Stimulated activated CD4-positive, alpha-beta T cell treated with anti-CD3 and anti-CD28 coated beads, Interleukin-12 subunit alpha, Interleukin-12 subunit beta, amount 100 ng/mL, for 48 hours (primary cell): ENCODE measurements at regions not wholly inside any gene's neighbourhood (a gene's known extent, or its start where the extent isn't known, plus 50 kb on each side); places are given as distances from the start of the nearest gene placed in this dataset.
"Not testable (repeated sequence)": the region's sequence is repeated elsewhere in the genome, so short reads cannot be mapped to it uniquely, and the experiment has no call there.

Experiments used
- DNase-seq, 3 donors: peaks; one replicate each; pipeline ENCODE4 v3.0.0-alpha.2; 2020; ENCODE audit warnings: low read depth in 2 of 3, low spot score in 1 of 3

DNA sequence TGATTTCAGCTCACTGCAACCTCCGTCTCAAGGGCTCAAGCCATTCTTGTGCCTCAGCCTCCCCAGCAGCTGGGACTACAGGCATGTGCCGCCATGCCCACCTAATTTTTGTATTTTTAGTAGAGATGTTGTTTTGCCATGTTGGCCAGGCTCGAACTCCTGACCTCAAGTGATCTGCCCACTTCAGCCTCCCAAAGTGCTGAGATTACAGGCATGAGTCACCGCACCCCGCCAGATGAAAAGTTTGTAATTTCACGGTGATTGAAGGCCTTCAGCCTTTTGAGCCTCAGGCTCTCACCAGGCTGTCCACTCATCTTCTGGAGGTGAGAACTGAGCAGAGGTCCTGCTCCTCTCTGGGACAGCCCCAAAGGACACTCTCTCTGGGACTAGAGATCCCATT, 103.2 kb downstream of the HIF1AN start:
- DNase-seq: not testable (repeated sequence)

DNA sequence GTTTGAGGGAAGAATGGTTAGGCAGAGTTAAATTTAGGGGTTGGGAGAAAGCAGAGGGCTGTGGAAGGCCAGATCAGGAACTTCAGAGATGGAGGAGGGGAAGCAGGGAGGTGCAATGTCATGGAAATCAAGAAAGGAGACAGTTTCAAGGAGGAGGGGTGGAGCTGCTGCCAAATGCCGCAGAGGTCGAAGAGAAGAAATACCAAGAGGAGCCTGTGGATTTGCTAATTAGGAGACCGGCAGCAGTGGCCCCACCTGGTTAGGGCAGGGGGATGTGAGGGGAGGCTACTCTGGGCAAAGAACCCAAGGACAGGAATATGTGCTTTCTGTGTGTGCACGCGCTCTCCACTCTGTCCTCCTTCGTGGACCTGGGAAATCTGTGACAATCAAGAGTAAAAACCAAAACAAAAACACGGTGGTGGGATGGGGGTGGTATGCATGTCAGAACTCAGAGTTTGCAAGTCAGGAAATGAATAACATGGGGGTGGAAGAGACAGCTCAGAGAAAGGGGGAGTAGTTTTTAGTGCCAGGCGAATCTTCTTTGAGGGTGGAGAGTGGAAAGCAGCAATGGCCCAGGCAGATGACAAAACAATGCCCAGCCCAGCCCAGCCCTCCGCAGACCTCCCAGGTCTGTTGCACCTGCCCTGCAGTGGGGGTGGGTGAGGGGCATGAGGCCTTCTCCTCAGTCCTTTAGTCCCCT, 102.9 kb upstream of the PAX2 start:
- no peak for DNase-seq

DNA sequence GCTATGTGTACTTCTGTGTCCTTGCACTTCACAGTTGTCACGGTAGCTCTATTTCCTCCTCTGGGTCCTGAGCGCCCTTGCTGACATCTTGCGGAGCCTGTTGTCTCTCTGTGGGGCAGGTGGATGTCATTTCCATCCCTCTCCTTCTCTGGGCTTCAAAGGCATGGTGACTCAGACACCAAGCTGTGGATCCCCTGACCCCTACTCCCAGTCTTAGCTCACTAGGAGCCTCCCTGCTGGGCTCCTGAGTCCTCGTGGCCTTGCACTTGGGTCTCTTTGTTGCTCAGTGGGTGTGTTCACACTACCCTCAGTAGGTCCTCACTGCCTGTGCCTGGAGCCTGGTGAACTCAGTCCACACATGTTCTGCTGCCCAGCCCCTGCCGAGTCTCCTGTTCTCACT, 100.3 kb upstream of the PAX2 start:
- no peak for DNase-seq

DNA sequence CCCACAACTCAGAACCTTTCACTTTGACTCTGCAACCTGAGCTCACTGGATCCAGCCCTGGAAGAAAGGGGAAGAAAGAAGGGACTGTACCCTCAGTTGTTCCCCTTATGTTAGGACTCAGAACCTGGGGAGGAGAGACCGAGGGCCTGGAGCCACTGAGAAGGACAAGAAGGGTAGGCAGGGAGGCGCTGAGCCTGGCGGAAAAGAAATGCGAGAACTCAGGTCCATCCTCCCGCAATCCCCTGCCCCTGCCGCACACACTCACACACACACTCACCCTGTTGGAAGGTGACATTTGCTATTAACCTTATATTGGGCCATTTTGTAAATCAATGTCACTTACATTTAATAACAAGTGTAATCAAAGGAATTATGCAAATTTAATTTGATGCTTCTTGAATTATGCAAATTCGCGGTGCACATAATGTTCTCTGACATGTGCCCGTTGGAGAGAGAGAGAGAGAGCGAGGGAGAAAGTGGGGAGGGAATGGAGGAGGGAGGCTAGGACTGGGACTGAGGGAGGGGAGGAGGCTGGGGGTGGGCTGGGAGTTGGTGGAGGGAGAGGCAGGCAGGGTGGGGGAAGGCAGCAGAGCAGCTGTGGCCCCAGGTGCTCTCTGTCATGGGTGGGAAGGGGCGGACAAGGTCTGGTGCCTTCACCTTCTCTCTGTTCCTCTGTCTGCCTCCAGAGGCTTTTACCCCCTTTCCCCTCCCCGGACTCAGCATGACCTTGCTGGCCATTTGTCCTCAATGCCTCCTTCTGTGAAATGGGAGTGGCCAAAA, 99.6 kb upstream of the PAX2 start:
- DNase-seq: no peak

DNA sequence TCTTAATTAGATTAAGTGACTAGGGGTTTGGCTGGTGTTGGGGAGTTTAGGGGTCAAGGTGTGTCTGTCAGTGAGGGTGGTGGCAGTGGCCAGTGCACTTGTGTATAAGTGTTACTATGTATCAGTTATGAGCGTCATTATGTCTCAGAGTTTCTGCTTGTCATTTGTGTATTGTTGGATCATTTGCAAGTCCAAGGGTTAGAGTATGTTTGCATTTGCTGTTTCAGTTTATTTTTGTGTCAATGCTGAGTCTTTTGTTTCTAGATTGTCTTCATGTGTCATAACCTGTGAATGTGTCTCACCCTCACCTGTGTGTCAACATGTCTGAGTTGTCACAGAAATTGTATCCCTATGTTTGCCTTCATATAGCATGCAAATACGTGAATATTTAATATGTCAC, 97.5 kb upstream of the PAX2 start:
- no peak for DNase-seq

DNA sequence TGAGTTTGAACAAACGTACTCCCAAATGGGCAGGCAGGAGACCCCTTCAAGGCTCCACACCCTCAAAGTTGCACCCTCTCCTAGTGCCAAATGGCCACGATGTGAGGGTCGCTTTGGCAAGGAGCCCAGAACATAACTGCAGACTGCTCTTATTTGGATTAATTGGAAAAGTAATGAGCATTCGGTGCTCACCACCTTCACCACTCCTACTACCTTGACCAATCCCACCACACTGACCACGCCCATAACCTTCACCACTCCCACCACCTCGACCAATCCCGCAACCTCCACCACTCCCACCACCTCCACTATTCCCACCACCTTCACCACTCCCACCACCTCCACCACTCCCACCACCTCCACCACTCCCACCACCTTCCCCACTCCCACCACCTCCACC, 94.7 kb upstream of the PAX2 start:
- DNase-seq: no peak

DNA sequence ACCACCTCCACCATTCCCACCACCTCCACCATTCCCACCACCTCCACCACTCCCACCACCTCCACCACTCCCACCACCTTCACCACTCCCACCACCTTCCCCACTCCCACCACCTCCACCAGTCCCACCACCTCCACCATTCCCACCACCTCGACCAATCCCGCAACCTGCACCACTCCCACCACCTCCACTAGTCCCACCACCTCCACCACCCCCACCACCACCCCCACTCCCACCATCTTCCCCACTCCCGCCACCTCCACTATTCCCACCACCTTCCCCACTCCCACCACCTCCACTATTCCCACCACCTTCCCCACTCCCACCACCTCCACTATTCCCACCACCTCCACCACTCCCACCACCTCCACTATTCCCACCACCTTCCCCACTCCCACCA, 94.3 kb upstream of the PAX2 start:
- not testable (repeated sequence) for DNase-seq

DNA sequence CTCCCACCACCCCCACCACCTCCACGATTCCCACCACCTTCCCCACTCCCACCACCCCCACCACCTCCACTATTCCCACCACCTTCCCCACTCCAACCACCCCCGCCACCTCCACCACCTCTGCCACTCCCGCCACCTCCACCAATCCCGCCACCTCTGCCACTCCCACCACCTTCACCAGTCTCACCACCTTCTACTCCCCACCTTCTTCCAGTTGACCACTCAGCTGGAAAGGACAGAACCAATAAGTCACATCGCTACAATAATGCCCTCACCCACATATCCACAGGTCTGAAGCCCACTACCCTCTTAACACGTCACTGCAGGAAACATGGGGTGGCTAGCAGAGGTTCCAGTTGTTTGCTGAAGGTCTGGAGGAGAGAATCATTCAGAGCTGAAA, 93.5 kb upstream of the PAX2 start:
- no peak for DNase-seq

DNA sequence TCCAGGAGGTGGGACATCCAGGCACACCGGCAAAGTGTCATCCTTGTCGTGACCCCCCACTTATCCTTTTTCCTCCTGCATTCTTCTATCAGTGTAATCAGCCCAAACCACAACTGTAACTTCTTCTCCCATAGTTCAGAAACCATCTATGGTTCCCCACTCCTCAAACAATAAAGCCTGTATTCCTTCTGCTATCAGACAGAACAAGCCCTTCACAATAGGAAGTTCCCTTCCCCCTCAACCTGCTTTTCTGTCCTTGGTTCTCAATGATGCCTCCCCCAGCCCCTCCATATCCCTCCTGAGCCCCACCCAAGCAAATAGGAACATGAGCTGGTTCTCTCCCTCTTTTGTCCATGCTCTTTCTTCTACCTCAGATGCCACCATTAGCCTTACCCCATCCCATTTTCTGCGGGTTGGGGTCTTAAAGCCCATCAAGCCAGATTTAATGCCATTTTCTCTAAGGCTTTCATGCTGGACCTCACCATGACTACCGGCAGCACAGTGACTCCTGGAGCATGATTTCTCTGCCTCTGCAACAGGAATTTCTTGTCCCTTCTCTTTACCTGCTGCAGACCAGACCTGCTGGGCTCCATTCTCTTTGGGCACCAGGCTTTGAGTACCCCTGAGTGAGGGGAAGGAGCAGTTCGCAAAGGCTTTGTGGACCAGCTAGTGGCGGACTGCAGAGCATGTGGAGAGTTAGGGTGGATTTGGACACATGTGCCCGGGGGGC, 92.8 kb upstream of the PAX2 start:
- DNase-seq: no peak

DNA sequence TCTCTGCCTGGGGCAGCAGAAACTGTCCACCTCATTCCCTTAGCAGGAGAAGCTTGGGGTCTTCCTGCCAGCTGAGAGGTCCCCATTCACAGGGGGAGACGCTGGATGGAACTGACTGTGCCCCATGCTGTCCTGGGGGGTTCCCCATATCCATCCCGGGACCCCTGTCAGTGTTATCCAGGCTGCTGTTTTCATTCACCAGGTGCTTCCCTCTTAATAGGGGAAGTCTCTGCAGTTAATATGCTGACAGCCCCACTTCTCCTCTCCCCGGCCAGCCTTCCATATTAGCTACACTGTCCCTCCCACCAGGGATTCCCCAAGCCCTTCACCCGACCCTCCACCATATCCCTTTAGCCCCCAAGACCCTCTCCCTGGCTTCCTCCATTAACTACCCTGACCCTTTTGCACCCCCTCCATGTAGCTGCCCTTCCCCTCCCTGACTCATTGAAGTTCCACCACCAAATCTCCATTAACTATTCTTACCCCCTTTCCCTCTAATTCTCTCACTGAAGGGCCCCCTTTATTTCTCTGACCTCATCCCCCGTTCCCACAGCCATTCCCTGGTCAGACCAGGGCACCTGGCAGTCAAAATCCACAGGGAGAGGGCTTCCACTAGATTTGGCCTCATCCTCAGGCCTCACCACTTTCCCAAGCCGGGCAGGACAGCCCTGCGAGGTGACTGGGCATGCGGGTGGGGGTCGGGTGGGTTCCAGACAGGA, 92.0 kb upstream of the PAX2 start:
- DNase-seq: no peak

DNA sequence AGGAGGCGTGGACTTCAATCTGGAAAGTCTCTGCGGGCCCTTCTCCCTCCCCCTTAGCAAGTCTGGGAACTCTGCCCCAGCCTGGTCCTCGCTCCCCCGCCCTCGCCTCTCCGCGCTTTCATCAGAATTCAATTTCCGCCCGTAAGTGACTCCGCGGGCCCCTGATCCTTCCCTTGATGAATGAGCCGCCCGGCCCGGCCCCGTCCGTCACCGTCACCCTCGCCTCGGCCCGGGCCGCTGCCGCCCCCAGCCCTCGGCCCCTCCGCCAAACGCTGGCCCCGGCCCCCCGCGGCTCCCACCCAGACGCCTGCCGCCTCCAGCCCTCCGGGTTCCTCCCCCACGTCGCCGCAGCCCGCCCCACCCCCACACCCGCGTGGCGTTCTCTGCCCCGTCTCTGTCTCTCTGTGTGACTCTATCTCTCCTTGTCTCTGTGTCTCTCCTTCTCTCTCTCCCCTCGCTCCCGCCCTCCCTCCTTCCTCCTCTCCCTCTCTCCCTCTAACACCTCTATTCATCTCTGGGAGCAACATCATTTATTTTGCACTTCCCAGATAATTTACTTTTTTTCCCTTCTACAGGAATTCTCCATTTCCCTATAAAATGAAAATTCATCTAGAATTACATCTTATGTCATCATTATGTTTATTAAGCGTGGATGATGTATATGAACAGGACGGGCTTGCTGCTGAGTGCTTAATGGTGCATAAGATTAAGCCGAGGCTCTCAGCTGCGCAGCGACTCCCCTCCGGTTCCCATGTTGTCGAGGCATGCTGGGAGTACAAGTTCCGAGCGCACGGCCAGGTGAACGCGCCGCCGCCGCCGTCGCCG, 91.2 kb upstream of the PAX2 start:
- peak; percentile 15 to 24 (median 19) for DNase-seq

DNA sequence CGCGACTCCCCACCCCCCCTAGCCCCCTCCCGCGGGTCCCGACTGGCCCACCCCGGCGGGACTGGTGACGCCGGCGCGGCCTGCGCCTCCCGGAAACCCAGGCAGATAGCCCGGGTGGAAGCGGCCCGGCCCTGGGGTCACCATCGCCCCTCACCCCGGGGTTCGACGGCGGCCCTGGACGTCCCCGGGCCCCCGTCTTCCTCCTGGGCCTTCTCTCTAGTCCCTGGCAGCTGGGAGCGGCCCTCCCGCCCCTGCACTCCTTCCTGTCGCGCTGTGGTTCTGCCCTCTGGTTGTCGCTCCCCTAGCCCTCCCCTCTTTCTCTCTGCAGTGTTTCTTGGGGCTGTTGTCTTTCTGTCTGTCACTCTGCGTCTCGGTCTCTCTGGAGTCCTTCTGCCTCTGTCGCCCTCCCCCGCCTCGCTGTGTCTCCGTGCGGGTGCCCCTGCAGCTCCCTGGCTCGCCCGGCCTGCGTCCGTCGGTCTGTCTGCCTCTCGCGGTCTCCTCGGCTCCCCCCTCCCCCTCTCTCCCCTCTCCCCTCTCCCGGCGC, 90.5 kb upstream of the PAX2 start:
- DNase-seq: no peak

DNA sequence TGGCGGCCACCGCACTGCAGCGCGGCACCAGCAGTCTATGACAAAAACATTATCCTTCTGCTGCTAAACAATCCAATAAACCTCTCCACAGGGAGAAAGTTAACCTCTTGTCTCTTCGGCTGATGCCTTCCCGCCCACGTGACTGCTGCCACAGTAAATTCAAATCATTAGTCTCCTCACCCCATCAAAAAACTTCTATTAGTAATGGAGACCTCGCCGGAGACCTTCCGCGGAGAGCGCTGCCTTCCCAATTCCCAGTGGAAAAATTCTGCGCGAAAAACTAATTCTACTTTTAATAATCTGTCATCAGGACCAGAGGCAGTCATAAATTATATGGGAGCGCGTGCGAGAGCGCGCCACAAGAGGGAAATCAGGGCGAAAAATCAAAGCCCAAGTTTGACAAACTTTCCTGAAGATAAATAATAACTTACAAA, 90.0 kb upstream of the PAX2 start:
- no peak for DNase-seq

DNA sequence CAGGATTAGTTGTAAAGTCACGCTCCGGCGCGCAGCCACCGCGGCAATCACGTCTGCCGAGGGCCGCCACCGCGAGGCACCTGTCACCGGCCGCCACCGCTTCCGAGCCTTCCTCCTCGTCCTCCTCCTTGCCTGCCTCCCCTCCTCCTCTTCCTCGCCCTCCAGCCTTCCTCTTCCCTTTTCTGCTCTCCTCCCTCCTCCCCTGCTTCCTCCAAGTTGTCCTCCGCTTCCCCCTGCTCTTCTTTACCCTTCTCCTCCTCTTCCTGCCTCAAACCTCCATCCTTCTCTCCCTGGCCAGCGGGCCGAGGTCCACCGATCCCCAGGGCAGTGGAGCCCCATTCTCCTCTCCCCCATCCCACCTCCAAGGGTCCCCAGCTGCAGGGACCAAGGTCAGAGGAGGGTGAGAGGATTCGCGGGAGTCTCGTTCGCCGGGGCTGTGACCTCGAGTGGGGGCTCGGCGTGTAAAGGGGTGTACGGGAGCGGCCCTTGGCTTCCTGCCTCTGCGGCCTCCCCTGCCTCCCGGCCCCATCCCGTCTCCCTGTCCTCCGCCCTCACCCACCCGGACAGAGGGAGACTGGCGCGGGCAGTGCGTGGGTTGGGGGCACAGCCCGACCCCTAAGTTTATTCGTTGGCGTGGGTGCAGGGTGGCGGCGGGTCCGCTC, 89.5 kb upstream of the PAX2 start:
- no peak for DNase-seq

DNA sequence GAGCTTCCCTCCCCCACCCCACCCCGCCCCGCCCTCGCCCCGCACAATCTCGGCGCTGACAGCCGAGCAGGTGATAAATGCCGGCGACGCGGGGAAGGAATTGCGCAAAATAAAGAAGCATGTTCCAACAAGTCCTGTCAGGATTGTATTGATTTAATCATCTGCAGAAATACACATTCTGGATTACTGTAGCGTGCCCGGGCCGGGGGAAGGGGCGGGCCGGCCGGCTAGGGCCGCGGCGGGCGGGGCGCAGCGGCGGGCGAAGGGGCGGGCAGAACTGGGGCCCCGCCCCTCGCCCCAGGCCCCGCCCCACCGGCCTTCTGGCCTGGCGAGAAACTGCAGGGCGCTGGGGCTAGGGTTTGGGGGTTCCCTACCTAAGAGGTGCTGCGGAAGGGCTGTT, 88.9 kb upstream of the PAX2 start:
- no peak for DNase-seq

DNA sequence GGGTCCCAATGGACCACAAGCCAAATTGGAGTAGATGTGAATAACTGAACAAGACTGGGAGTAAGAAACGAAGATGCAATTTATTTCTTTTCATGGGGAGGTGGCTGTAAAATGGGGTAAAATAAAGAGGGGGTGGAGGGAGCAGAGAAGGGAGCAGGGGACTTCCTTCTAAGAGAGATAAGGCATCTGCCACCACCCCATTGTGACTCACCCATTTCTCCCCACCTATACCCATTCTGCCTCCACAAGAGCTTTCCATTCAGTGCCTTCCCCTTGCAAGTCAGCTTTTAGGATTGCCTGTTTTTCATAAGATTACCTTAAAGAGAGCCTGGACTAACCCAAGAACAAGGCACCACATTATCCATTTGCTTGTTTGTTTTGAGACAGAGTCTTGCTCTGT, 87.1 kb upstream of the PAX2 start:
- no peak for DNase-seq

DNA sequence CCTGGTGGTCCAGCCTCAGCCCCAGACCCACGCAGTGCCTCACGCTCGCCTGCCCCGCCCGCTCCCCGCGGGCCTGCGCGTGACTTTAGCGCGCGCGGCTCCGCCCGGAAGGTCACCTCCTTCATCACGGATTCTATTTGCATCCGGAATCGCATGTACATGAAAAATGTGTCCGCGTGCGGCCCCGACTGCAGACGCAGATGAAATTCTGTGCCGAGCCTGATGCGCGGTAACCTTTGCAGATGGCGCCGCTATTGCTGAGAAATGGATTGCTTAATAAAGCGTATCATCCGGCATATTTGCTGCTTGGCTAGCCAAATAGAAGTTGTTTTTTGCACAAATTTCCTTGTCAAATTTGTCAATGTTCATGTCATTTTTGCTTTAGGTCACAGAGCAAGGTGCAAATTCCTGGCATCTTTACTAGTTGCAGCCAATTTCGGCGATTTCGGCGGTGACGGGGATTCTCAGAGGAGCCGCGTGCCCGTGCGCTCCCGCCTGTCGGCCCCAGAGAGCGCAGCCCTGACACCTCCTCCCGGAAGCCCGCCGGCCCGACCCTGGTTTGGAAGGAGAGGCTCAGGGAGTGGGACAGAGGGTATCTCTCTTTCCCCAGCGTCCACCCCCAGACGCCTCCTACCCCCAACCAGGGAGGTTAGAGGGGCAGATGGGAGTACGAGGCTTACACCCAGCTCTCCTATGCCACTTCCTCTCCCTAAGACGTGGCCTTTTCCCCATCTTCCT, 85.9 kb upstream of the PAX2 start:
- DNase-seq: no peak

DNA sequence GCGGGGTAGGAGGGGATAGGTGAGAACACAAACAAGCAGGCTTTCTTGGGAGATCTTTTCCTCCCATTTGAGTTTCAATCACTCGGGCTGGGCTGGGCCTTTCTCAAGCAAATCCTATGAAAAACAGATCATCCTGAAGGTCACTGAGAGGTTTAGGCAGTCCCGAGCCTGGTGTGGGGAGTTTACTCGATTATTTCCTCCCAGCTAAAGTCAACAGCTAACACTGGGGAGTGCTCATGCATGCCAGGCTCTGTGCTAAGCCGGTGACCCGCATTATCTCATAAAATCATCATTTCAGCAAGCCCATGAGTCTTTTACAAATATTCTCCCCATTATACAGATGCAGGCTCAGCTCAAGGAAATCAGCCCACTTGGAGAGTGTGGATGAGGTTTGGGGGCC, 85.0 kb upstream of the PAX2 start:
- DNase-seq: no peak

DNA sequence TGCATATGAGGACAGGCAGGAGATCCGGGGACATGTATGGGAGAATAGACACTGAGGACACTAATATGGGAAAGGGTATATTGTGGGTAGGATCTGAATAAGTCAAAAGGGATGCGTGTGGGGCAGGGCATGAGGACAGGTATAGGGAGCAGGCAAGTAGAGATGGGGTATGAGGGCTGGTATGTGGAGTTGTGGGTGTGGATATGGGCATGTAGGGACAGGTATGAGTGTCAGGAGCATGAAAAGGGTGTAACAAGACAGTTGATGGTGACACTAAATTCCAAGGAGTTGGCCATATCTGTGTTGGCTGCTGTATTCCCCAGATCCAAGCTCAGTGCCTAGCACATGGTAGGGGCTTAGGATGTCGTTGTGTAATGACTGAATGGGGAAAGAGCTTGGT, 84.4 kb upstream of the PAX2 start:
- no peak for DNase-seq
